Osteoblast (primary cell): ENCODE measurements at regions not wholly inside any gene's neighbourhood (a gene's known extent, or its start where the extent isn't known, plus 50 kb on each side); places are given as distances from the start of the nearest gene placed in this dataset.

Experiments
- DNase-seq: peaks from one replicate; pipeline ENCODE4 v3.0.0; 2011; ENCODE audit warnings: low spot score, mixed read lengths; ENCODE audit not compliant: insufficient read length; ENCODE audit errors: missing footprints
- H2AFZ ChIP-seq: 2 replicates; pipeline ENCODE4 v1.6.0; 2011; ENCODE audit warnings: mild to moderate bottlenecking, low read length
- H3K27ac ChIP-seq: 2 replicates; pipeline ENCODE4 v1.5.1; 2011; ENCODE audit warnings: mild to moderate bottlenecking, low read depth, low read length, moderate library complexity
- H3K27me3 ChIP-seq: 2 replicates; pipeline ENCODE4 v1.6.0; 2012; ENCODE audit warnings: mild to moderate bottlenecking, control low read depth, inconsistent platforms, low read length, moderate library complexity; ENCODE audit not compliant: insufficient read depth
- H3K36me3 ChIP-seq: 2 replicates; pipeline ENCODE4 v1.5.1; 2011; ENCODE audit warnings: mild to moderate bottlenecking, low read length, control low read depth, moderate library complexity; ENCODE audit not compliant: insufficient read depth
- H3K4me1 ChIP-seq: 2 replicates; pipeline ENCODE4 v1.5.1; 2011; ENCODE audit warnings: mild to moderate bottlenecking, low read length, control low read depth, moderate library complexity; ENCODE audit not compliant: insufficient read depth
- H3K4me2 ChIP-seq: 2 replicates; pipeline ENCODE4 v1.6.0; 2011; ENCODE audit warnings: mild to moderate bottlenecking, low read length; ENCODE audit not compliant: insufficient read depth
- H3K4me3 ChIP-seq: fragments of 200-600 bp; sonication (generic); 3 replicates; pipeline ENCODE4 v1.5.1; 2012; ENCODE audit warnings: mild to moderate bottlenecking, low read length, inconsistent platforms; ENCODE audit not compliant: insufficient read depth
- H3K79me2 ChIP-seq: 2 replicates; pipeline ENCODE4 v1.6.0; 2012; ENCODE audit warnings: mild to moderate bottlenecking, low read length, control low read depth, inconsistent platforms; ENCODE audit not compliant: insufficient read depth
- H3K9me3 ChIP-seq: 2 replicates; pipeline ENCODE4 v1.5.1; 2011; ENCODE audit warnings: low read depth, low read length, control low read depth
- H4K20me1 ChIP-seq: 2 replicates; pipeline ENCODE4 v1.6.0; 2012; ENCODE audit warnings: mild to moderate bottlenecking, low read length, control low read depth; ENCODE audit not compliant: insufficient read depth
- TF ChIP-seq, protein P1 (sequence below): IDR thresholded peaks from 2 replicates; pipeline ENCODE4 v1.5.1; 2011; ENCODE audit warnings: mild to moderate bottlenecking, low read depth, low read length, moderate library complexity; ENCODE audit errors: extremely low read depth

DNA sequence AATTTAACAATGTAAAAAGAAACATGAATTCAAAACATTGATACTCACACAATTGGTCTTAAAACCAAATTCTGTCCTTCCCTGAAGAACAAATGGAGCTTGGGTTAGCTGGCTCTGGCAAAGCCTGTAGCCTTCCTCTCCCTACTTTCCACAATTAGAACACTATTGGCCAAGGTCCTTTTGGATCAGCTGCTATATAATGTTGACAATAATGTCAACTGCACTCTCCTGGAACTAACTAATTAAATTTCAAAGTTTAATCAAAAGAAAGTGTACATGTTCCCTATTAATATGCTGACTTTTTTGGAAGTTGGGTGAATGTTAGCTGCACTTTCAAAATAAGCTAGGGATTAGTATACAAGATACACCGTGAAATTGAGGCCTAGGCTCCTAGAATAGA lies 440.1 kb upstream of the NFE2L3 start:
- no peak overlapping the region for H3K4me3 ChIP-seq
- H2AFZ ChIP-seq, result no peak overlapping the region
- H3K9me3 ChIP-seq, result no peaks in the 10 kb centered on the region
- no peaks in the 10 kb centered on the region for H3K4me1 ChIP-seq
- H3K27me3 ChIP-seq, result no peaks in the 10 kb centered on the region
- no peak for DNase-seq
- no peaks in the 10 kb centered on the region for H4K20me1 ChIP-seq
- no peaks in the 10 kb centered on the region for H3K79me2 ChIP-seq
- H3K27ac ChIP-seq, result no peak overlapping the region
- no peaks in the 10 kb centered on the region for H3K36me3 ChIP-seq
- no peak overlapping the region for H3K4me2 ChIP-seq
- TF ChIP-seq, protein P1, sequence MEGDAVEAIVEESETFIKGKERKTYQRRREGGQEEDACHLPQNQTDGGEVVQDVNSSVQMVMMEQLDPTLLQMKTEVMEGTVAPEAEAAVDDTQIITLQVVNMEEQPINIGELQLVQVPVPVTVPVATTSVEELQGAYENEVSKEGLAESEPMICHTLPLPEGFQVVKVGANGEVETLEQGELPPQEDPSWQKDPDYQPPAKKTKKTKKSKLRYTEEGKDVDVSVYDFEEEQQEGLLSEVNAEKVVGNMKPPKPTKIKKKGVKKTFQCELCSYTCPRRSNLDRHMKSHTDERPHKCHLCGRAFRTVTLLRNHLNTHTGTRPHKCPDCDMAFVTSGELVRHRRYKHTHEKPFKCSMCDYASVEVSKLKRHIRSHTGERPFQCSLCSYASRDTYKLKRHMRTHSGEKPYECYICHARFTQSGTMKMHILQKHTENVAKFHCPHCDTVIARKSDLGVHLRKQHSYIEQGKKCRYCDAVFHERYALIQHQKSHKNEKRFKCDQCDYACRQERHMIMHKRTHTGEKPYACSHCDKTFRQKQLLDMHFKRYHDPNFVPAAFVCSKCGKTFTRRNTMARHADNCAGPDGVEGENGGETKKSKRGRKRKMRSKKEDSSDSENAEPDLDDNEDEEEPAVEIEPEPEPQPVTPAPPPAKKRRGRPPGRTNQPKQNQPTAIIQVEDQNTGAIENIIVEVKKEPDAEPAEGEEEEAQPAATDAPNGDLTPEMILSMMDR, result no peak

DNA sequence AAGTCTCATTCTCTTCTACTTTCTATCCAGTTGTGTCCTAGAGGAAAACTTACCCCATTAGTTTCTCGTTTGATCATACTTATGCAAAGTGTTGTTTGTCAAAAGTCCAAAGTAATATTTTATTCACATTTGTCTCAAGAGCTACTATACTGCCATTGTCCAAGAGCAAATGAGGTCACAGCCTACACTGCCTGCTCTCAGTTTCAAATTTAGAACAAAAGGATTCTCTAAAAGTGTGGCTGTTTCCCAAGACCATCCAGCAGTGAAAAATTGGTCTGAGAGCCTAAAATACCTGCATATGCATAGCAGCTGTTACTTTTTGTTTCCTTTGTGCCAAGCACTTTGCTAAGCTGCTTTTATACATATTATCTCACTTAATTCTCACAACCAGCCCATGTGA lies 439.5 kb upstream of the NFE2L3 start:
- H3K27ac ChIP-seq, result no peak overlapping the region
- DNase-seq, result no peak

DNA sequence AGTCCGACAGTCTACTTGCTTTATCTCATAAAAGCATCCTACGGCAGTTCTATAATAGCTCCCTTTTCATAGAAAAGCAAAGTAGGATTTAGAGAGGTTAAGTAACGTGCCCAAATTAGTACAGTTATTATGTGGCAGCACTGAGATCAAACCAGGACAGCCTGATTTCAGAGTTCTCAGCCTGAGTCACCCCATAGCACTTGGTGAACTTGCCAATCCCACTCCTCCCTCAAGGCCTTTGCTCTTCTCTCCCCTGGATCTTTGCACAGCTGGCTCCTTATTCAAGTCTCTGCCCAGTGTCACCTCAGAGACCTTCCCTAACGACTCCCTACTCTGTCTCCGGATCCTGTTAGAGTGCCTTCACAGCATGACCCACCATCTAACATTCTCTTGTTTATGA lies 438.0 kb upstream of the NFE2L3 start:
- H3K9me3 ChIP-seq, result no peaks in the 10 kb centered on the region
- no peaks in the 10 kb centered on the region for H4K20me1 ChIP-seq
- TF ChIP-seq, protein P1, result no peak
- no peaks in the 10 kb centered on the region for H3K36me3 ChIP-seq
- no peaks in the 10 kb centered on the region for H3K79me2 ChIP-seq
- H3K4me3 ChIP-seq, result no peak overlapping the region
- no peak overlapping the region for H3K27ac ChIP-seq
- no peak overlapping the region for H3K4me2 ChIP-seq
- no peaks in the 10 kb centered on the region for H3K4me1 ChIP-seq
- H3K27me3 ChIP-seq, result no peaks in the 10 kb centered on the region
- no peak overlapping the region for H2AFZ ChIP-seq
- DNase-seq, result no peak

More for the DNA sequence above, 439.5 kb upstream of the NFE2L3 start:
- Histone ChIP-seq H3K4me3 (no peak overlapping the region), H3K27me3 (no peaks in the 10 kb centered on the region), H3K9me3 (no peaks in the 10 kb centered on the region), H3K36me3 (no peaks in the 10 kb centered on the region), H3K4me2 (no peak overlapping the region), H3K79me2 (no peaks in the 10 kb centered on the region), H3K4me1 (no peaks in the 10 kb centered on the region), H2AFZ (no peak overlapping the region), H4K20me1 (no peaks in the 10 kb centered on the region)
- TF ChIP-seq, protein P1, result no peak

DNA sequence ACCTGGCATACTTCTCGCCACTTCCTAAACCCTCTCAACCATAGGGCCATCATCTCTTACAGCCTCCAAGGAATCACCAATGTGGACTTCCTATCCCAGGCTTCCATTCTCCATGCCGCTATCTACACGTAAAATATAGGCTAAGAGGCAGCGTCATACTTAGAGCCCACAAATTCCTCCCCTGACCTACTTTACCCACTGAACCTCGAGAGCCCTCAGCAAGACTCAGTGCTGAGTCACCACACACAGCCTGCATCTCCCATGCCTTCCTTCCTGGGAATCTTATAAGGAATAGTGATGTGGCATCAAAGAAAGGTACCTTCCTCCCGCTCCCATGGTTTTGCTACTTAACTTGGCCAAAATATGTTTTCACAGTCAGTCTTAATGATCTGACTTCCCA lies 435.6 kb upstream of the NFE2L3 start:
- DNase-seq, result no peak
- no peaks in the 10 kb centered on the region for H3K4me1 ChIP-seq
- H3K9me3 ChIP-seq, result no peaks in the 10 kb centered on the region

More for the DNA sequence above, 435.6 kb upstream of the NFE2L3 start:
- no peaks in the 10 kb centered on the region for H3K36me3 ChIP-seq
- no peaks in the 10 kb centered on the region for H4K20me1 ChIP-seq
- no peak overlapping the region for H3K4me2 ChIP-seq
- H3K4me3 ChIP-seq, result no peak overlapping the region
- H3K27ac ChIP-seq, result no peak overlapping the region
- no peaks in the 10 kb centered on the region for H3K27me3 ChIP-seq
- H3K79me2 ChIP-seq, result no peaks in the 10 kb centered on the region
- TF ChIP-seq, protein P1, result no peak
- H2AFZ ChIP-seq, result no peak overlapping the region
